Activated T-helper 1 cell treated with anti-CD3 and anti-CD28 coated beads, Interleukin-2, amount 50 U/mL, for 16 hours (primary cell): ENCODE measurements at regions not wholly inside any gene's neighbourhood (a gene's known extent, or its start where the extent isn't known, plus 50 kb on each side); places are given as distances from the start of the nearest gene placed in this dataset.
"Not testable (repeated sequence)": the region's sequence is repeated elsewhere in the genome, so short reads cannot be mapped to it uniquely, and the experiment has no call there.

Experiments
- DNase-seq, 2 donors: peaks; one replicate each; pipeline ENCODE4 v3.0.0-alpha.2; 2020; ENCODE audit warnings: low read depth in 1 of 2, low spot score in 1 of 2

- DNase-seq, result not testable (repeated sequence)
Measured at GRCh38 chrX:67213686-67214085, 330.1 kb upstream of the AR start.

- DNase-seq, result no peak
Measured at GRCh38 chrX:67207912-67208311, 335.9 kb upstream of the AR start.

DNA sequence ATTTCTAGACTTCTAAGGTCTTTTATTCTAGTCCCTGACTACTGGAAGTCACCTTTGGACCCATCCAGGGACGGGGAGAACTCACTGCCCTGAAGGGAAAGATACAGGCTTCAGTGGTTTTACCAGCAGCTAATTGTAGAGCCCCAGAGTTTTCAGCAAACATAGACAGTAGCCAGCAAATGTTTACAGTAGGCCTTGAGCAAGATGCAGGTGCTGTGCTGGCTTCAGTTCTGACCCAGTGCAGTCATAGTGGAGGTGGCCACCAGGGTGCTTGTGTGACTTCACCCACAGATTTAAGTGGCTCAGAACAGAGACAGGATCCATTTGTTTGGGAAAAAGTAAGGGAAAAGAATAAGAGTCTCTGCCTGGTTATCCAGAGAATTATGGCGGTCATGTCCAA lies 384.4 kb upstream of the AR start:
- DNase-seq, result no peak

GRCh38 chrX:67114635-67115034 lies 429.2 kb upstream of the AR start:
- DNase-seq, result no peak

DNA sequence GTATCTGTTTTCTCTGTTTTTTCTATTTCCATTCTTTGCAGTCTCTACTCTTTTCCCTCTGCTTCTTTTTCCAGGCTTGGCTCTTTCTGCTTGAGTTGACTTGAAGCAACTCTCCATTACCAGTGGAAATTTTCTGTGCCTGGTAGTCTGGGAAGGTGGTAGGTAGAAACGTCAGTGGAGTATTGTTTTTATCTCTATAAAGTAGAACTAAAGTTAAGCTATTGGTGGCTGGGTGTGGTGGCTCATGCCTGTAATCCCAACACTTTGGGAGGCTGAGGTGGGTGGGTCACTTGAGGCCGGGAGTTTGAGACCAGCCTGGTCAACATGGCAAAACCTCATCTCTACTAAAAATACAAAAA lies 438.1 kb upstream of the AR start:
- DNase-seq, result no peak

DNA sequence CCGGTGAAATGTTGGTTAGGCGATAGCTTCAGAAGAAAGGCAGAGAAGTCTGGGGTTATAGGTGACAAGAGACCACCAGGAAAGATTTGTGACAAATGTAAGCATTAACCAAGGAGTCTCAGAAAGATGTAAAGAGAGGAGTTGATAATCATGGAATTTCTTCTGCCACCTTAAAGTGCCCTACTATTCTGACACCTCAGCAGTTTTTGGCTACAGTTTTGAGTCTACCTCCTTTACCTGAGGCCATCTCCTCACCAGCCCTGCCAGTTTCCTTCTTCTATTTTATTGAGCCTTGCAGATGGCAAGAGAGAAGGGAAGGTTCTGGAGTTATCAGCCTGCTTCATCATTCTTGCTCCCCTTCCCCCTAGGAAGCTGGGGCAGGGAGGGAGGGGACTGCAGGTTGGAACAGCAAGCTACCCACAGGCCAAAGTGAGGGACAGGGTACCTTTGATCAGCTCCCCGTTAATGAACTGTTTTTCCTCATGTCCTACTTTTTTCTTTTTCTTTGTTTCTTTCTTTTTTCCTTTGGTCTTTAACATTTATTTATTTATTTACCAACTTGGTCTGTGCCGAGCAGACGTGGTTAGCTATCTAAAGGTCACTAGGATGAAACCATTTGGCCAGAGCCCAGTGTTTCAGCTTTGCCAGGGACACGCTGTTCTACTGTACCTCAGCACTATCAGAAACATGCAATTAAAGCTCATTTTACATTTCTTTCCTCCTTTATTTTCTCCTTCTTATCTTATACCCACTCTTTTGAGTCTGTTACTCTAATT lies 438.7 kb upstream of the AR start:
- no peak for DNase-seq

DNA sequence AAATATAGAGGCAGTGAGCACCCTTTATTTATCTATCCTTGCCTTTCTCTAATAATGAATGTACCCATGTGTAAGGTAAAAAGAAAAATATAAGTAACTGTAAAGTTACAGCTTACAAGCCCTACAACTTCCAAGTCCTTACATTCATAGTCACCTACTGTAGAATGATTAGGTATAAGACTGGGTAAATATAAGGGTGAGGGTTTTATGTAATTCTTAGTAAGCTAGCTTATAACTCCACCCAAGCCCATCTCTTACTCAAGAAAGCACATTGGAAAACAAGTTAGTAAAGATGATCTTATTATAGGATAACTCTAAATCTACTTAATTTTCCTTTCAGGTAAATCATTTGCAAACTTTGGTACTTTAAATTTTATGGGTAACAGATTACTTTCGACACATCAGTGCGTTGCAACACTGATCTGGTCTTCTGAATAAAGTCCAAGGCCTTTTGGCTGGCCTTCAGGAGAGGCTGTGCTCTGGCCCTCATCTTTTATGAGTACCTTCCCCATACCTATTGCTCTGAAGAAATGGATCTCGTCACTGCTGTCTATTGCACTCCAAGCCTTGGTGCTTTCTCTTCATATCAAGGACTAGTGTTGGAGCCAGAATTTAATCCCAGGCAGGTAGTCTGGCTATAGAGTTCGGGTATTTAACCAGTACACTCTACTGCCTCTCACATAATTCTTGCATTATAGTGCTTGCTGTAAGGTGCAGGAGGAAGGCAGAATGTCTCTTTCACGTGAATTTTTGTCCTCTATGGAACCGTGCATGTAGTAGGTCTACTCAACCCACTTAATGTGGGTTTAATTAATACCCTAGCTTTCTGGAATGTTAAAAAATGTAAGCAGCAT lies 443.6 kb upstream of the AR start:
- no peak for DNase-seq

GRCh38 chrX:67094061-67094460 lies 449.8 kb upstream of the AR start:
- no peak for DNase-seq

GRCh38 chrX:67050760-67051159 lies 411.9 kb upstream of the EDA2R start:
- DNase-seq, result no peak

- DNase-seq, result no peak
Measured at GRCh38 chrX:67044866-67045265, 406.0 kb upstream of the EDA2R start.

DNA sequence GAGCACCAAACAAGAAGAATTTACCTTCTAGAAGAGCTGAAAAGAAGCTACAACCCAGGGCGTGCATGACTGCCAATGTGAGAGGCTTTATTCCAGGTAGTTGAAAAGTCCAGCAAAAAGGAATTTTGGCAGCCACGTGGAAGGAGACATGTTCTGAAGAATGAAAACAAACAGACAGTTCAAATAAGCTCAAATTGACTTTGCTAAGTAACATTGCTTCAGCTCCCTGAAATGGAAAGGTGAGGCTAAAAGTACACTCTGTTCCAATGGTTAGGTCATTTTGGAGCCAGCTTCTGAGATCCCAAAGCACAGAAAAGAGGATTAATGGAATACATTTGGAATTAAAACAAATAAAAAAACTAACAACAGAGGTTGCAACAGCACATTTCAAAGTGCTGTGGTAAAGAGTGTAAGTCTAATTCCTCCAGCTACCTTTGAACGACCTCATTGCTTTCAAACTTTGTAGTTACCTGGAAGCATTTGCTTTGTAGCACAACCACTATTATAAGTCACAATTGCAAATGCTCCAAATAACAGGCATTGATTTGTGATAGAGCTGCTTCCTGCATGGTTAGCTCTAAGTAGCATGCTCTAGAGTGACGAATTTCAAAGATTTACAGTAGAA lies 405.3 kb upstream of the EDA2R start:
- DNase-seq, result no peak

- DNase-seq, result no peak
Measured at GRCh38 chrX:67004451-67004850, 365.6 kb upstream of the EDA2R start.

GRCh38 chrX:66994729-66995128 lies 355.9 kb upstream of the EDA2R start:
- DNase-seq, result no peak

GRCh38 chrX:66992077-66992476 lies 353.2 kb upstream of the EDA2R start:
- not testable (repeated sequence) for DNase-seq

GRCh38 chrX:66988331-66988730 lies 349.5 kb upstream of the EDA2R start:
- no peak for DNase-seq

DNA sequence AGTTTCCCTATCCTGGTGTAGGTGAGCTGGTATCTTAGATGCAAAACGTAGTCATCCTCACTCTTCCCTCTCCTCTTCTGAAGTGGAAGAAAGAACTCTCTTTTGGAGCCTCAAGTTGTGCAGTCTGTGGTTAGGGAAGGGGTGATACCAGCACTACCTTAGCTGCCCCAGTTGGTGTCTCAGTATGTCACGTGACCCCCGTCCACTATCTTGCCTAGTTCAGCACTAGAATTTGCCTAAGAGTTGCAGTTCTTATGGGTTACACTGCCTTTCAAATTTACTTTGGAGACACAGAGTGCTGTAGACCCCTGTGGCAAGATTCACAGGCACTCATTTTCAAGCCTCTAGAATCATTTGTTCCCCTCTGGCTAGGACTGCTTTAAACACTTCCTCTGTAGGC lies 322.8 kb upstream of the EDA2R start:
- DNase-seq, result no peak

- DNase-seq, result no peak
Measured at GRCh38 chrX:66931713-66932112, 292.8 kb upstream of the EDA2R start.

GRCh38 chrX:66930516-66930915 lies 291.6 kb upstream of the EDA2R start:
- not testable (repeated sequence) for DNase-seq

DNA sequence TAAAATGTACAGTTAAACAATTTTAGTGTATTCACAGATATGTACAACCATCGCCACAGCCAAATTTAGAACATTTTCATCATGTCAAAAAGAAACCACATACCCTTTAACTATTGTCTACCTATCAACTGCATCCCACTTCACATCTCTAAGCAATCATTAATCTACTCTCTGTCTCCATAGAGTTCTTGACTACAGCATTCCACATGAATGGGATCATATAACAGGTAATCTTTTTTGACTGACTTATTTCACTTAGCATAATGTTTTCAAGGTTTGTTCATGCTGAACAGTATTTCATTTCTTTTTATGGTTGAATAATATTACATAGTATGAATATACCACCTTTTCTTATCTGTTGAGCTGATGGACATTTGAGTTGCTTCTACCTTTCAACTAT lies 281.4 kb upstream of the EDA2R start:
- DNase-seq, result no peak

DNA sequence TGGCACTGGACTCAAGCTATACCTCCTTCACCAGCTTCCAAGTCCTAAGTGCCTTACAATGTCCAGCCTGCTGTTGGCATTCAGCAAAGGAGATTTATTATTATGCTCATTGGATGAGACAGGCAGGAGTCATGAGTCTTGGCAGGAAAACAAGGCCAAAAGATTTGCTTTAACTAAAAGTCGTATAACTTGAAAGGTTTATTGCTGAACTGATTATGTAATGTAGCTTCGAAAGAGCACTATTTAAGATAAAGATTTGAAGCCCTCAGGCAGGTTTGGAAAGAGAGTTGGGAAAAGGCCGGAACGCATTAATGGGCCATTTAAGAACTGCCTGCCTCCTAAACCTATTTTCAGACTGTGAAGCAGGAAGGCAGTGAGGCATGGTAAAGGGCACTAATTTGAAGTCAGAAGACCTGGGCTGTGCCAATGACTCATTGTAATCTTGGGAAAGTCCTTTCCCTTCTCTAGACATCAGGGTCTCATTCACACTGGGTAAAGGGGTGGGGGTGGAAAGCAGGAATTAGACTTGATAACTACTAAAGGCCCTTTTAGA lies 280.5 kb upstream of the EDA2R start:
- no peak for DNase-seq

DNA sequence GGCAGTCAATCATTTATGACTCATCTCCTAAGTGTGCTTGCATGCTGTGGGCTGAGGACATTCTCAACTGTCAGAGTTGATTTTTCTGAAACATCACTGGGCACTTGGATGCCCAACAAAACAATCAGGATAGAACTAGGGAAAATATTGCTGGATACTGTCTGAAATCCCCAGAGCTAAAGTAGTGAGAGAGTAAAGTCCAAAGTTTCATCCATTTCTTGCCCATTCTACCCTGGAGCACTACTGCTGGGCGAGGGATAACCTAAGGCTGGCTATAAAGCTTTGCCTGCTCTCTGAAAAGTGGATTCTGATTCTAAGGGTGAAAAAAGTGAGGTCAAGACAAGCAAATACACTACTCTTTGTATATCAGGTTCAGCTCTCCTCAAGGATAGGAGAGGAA lies 279.6 kb upstream of the EDA2R start:
- no peak for DNase-seq

DNA sequence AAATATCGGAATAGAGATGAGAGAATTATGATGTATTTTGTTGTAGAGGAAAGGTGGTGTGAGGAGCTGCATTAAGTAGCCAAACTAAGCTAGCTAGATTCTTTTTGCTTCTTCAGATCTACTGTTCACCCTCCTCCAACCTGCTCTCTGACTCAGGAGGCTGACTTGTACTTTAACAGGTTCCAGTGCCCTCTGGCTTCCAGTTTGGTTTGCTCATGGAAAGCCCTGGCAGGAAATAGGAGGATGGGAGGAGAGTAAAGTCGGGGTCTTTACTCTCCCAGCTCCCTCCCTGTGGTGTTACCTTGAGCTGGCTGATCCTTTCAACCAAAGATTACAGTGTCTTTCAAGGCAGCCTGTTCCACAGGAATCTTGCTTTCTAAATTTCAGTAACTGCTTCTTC lies 277.0 kb upstream of the EDA2R start:
- DNase-seq, result no peak
